ENCODE measurements at regions not wholly inside any gene's neighbourhood (a gene's known extent, or its start where the extent isn't known, plus 50 kb on each side); places are given as distances from the start of the nearest gene placed in this dataset.

- Mint-ChIP-seq H3K4me1 (no peaks in the 10 kb centered on the region), H3K27ac (ENCODE audit: unreplicated experiment) (no peak overlapping the region), H3K27me3 (ENCODE audit: low read depth) (peaks cover 43% of the 10 kb centered on the region), H3K9me3 (no peaks in the 10 kb centered on the region), H3K4me3 (no peak overlapping the region), H3K36me3 (ENCODE audit: low read depth) (no peaks in the 10 kb centered on the region)
- TF ChIP-seq CTCF (conservative IDR thresholded peaks at IDR 0.05) = peak; percentile 88
- DNase-seq (ENCODE audit: low read depth, low spot score) = peak; percentile 20
Observed at GRCh38 chr18:59837586-59837985, 62.2 kb upstream of the PMAIP1 start.

DNA sequence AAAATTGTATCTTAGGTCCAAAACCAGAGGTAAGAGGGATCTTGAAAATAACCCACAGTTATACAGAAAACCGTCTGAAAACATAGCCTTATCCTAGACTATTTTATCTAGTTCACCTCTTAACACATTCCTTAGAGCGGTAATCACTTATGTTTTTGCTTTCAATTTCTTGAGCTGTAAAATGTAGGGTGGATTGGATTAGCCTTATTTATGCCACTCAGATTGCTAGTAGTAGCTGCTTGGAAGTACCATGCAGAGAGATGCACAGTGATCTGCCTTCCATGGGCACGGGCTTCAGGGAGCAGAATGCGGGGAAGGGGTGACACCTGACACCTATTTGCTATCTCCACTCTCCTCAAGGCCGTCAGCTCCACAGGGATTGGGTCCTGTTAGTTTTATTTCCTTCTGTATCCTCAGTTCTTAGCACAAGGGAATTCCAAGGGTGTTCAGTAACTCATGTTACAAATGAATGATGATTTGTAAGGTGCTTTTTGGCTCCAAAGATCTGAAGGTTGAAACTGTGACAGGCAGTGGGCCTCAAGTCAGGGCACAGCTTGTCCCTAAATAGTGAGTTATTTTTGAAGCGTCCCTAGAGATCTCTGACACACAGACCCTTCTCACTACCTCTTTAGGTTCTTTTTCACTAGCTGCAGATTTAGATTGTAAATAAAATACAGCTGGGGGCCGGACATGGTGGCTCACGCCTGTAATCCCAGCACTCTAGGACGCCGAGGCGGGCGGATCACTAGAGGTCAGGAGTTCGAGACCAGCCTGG lies 64.0 kb upstream of the PMAIP1 start:
- Mint-ChIP-seq H3K27ac (ENCODE audit: unreplicated experiment) (no peak overlapping the region), H3K27me3 (ENCODE audit: low read depth) (peaks cover 42% of the 10 kb centered on the region), H3K36me3 (ENCODE audit: low read depth) (no peaks in the 10 kb centered on the region), H3K4me1 (no peaks in the 10 kb centered on the region), H3K9me3 (no peaks in the 10 kb centered on the region), H3K4me3 (no peak overlapping the region)
- TF ChIP-seq CTCF (conservative IDR thresholded peaks at IDR 0.05) = no peak
- no peak for DNase-seq (ENCODE audit: low read depth, low spot score)

- no peak for DNase-seq (ENCODE audit: low read depth, low spot score)
- H3K27ac Mint-ChIP-seq (ENCODE audit: unreplicated experiment) = no peak overlapping the region
- H3K4me3 Mint-ChIP-seq = no peak overlapping the region
Observed at GRCh38 chr18:59834267-59834666, 65.5 kb upstream of the PMAIP1 start.

DNA sequence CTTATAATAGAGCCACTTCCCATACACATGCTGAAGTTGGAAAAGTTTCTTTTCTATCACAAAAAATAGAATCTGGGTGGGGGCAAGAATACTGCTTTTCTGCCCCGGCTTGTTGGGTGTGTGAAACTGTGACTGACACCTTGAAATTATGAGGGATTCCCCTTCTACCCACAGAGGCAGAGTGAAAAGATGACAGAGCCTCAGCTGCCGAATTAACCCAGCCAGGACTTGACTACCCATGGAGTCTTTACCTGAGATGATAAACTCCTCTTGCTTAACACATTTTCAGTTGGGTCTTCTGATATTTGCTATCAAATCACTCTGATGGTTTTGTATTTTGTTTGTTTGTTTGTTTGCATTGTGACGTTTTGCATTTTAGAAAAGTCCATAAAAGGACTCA lies 66.0 kb upstream of the PMAIP1 start:
- no peak overlapping the region for H3K4me3 Mint-ChIP-seq
- no peak for DNase-seq (ENCODE audit: low read depth, low spot score)
- no peaks in the 10 kb centered on the region for H3K36me3 Mint-ChIP-seq (ENCODE audit: low read depth)
- no peaks in the 10 kb centered on the region for H3K9me3 Mint-ChIP-seq
- no peaks in the 10 kb centered on the region for H3K4me1 Mint-ChIP-seq
- TF ChIP-seq CTCF (conservative IDR thresholded peaks at IDR 0.05) = no peak
- peaks cover 30% of the 10 kb centered on the region for H3K27me3 Mint-ChIP-seq (ENCODE audit: low read depth)
- H3K27ac Mint-ChIP-seq (ENCODE audit: unreplicated experiment) = no peak overlapping the region

More at GRCh38 chr18:59834267-59834666, 65.5 kb upstream of the PMAIP1 start:
- H3K36me3 Mint-ChIP-seq (ENCODE audit: low read depth) = no peaks in the 10 kb centered on the region
- no peak for TF ChIP-seq CTCF (conservative IDR thresholded peaks at IDR 0.05)
- no peaks in the 10 kb centered on the region for H3K9me3 Mint-ChIP-seq
- H3K4me1 Mint-ChIP-seq = no peaks in the 10 kb centered on the region
- H3K27me3 Mint-ChIP-seq (ENCODE audit: low read depth) = peaks cover 30% of the 10 kb centered on the region

DNA sequence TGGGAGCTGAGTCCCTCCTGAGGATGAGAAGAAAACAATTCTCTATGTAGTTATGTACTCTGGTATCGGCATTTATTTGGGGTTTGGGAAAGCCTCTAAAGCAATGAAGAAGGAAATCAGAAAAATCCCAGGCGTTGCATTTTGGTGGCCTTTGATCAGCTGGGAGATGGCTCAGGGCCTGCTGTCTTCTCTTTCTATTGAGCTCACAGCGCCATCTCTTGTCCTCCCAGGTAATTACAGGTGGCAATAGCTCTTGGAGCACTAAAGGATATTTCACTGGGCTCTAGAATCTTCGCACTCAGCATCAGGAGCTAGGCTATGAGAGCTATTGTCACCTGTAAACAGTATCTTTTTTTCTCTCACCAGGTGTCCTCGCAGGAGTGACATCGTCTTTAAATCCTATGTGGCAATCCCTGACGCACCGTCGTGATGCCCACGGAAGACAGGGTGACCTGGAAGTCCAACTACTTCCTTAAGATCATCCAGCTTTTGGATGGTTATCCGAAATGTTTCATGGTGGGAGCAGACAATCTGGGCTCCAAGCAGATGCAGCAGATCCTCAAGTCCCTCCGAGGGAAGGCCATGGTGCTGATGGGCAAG lies 76.1 kb upstream of the PMAIP1 start:
- Mint-ChIP-seq H3K4me3 (no peak overlapping the region), H3K27me3 (ENCODE audit: low read depth) (peaks cover 32% of the 10 kb centered on the region), H3K4me1 (peaks cover 3% of the 10 kb centered on the region), H3K27ac (ENCODE audit: unreplicated experiment) (no peak overlapping the region), H3K36me3 (ENCODE audit: low read depth) (no peaks in the 10 kb centered on the region), H3K9me3 (no peaks in the 10 kb centered on the region)
- peak; percentile 88 for TF ChIP-seq CTCF (conservative IDR thresholded peaks at IDR 0.05)
- DNase-seq (ENCODE audit: low read depth, low spot score) = peak; percentile 73

Measured in neural crest cell (in vitro differentiated cells).